NCI-H1930 (cell line): ENCODE measurements at regions not wholly inside any gene's neighbourhood (a gene's known extent, or its start where the extent isn't known, plus 50 kb on each side); places are given as distances from the start of the nearest gene placed in this dataset.

ENCODE experiments used
- DNase-seq, 2 experiments: peaks; one replicate each; lab custom pipeline; 2025; lab: John Stamatoyannopoulos, UW

GRCh38 chr18:67590571-67591141 lies 74.1 kb upstream of the DSEL start:
- DNase-seq = no peak

GRCh38 chr18:67589325-67589724 lies 72.8 kb upstream of the DSEL start:
- no peak for DNase-seq

- no peak for DNase-seq
These were observed 69.6 kb upstream of the DSEL start for GRCh38 chr18:67586101-67586500.

- no peak for DNase-seq
These were observed 67.1 kb upstream of the DSEL start for GRCh38 chr18:67583621-67584020.

- no peak for DNase-seq
These were observed 66.0 kb upstream of the DSEL start for GRCh38 chr18:67582488-67582887.

- DNase-seq = no peak
These were observed 64.7 kb upstream of the DSEL start for GRCh38 chr18:67581178-67581577.

GRCh38 chr18:67577386-67577785 lies 60.9 kb upstream of the DSEL start:
- DNase-seq = no peak

GRCh38 chr18:67574749-67575148 lies 58.2 kb upstream of the DSEL start:
- DNase-seq = peak; percentile 41 to 80

- no peak for DNase-seq
These were observed 51.6 kb upstream of the DSEL start for GRCh38 chr18:67568166-67568565.
